ENCODE measurements at regions not wholly inside any gene's neighbourhood (a gene's known extent, or its start where the extent isn't known, plus 50 kb on each side); places are given as distances from the start of the nearest gene placed in this dataset.

DNA sequence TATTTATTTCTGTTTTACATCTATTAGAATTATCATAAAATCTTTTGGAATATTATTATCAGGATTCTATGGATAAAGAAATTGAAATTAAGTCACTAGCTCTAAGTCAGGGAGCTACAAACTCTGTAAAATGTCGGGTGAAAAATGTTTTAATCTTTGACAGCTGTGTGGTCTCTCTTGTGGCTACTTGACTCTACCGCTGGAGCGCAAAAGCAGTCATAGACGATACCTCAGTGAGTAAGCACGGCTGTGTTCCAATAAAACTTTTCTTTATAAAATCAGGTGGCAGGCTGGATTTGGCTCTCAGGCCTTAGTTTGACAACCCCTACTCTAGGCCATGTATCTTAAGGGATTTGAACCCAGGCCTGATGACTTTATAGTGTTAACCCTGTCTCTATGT, 88.5 kb upstream of the PFN2 start:
- no peak for ATAC-seq (ENCODE audit: poor library complexity)
- Mint-ChIP-seq H3K27me3 (peaks cover 23% of the 10 kb centered on the region), H3K27ac (no peak overlapping the region), H3K4me3 (no peak overlapping the region), H3K9me3 (no peaks in the 10 kb centered on the region), H3K4me1 (ENCODE audit: low read depth) (no peaks in the 10 kb centered on the region), H3K36me3 (ENCODE audit: low read depth) (no peaks in the 10 kb centered on the region)
- TF ChIP-seq, protein P1, sequence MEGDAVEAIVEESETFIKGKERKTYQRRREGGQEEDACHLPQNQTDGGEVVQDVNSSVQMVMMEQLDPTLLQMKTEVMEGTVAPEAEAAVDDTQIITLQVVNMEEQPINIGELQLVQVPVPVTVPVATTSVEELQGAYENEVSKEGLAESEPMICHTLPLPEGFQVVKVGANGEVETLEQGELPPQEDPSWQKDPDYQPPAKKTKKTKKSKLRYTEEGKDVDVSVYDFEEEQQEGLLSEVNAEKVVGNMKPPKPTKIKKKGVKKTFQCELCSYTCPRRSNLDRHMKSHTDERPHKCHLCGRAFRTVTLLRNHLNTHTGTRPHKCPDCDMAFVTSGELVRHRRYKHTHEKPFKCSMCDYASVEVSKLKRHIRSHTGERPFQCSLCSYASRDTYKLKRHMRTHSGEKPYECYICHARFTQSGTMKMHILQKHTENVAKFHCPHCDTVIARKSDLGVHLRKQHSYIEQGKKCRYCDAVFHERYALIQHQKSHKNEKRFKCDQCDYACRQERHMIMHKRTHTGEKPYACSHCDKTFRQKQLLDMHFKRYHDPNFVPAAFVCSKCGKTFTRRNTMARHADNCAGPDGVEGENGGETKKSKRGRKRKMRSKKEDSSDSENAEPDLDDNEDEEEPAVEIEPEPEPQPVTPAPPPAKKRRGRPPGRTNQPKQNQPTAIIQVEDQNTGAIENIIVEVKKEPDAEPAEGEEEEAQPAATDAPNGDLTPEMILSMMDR (IDR thresholded peaks at IDR 0.05) = no peak
- DNase-seq = no peak
- ChIA-PET POLR2A (no interaction called here), CTCF (interaction anchor here (1.4 kb wide), 1 partner anchor 13 kb away, joined by 3 read pairs; no protein-coding TSS in a partner anchor)
- no peaks in the 10 kb centered on the region for H3K9me3 ChIP-seq (ENCODE audit: control insufficient read depth in 1 of 2, insufficient read depth in 1 of 2, low read length in 2 of 2)
- H3K27me3 ChIP-seq (ENCODE audit: control insufficient read depth in 1 of 2, insufficient read depth in 2 of 2, low read length in 2 of 2) = no peaks in the 10 kb centered on the region
- no peaks in the 10 kb centered on the region for H3K36me3 ChIP-seq (ENCODE audit: insufficient read depth, low read length)
- H3K4me3 ChIP-seq (ENCODE audit: low read length) = no peak overlapping the region
- no peak overlapping the region for H3K27ac ChIP-seq (ENCODE audit: low read depth in 1 of 2, low read length in 2 of 2)
- intact Hi-C loops (cut with DNase I, micrococcal nuclease) = no loop called here
- H3K4me1 ChIP-seq (ENCODE audit: insufficient read depth, low read length) = no peaks in the 10 kb centered on the region

DNA sequence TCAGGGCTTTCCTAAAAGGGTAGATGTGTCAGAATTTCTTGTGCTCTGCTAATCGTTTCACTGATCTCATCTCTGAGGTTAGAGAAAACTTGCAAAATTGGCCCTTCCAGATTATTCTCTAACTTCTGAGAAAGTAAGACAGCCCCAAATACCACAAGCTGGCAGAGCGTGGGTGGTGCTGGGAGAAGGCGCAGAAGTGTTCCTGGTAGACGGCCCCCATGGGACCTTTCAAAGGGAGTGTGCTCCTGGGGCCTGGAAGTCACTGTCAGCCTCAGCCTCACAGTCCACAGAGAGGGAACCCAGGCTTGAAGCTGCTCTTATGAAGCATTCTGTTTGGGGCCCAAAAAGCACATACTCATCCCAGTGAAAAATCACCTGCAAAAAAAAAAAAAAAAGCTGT, 86.5 kb upstream of the PFN2 start:
- Mint-ChIP-seq H3K27ac (no peak overlapping the region), H3K9me3 (no peaks in the 10 kb centered on the region), H3K4me3 (no peak overlapping the region), H3K36me3 (ENCODE audit: low read depth) (no peaks in the 10 kb centered on the region), H3K4me1 (ENCODE audit: low read depth) (no peaks in the 10 kb centered on the region), H3K27me3 (peaks cover 27% of the 10 kb centered on the region)
- POLR2A ChIA-PET = no interaction called here
- Histone ChIP-seq H3K27ac (ENCODE audit: low read depth in 1 of 2, low read length in 2 of 2) (no peak overlapping the region), H3K4me3 (ENCODE audit: low read length) (no peak overlapping the region), H3K4me1 (ENCODE audit: insufficient read depth, low read length) (no peaks in the 10 kb centered on the region), H3K27me3 (ENCODE audit: control insufficient read depth in 1 of 2, insufficient read depth in 2 of 2, low read length in 2 of 2) (no peaks in the 10 kb centered on the region), H3K9me3 (ENCODE audit: control insufficient read depth in 1 of 2, insufficient read depth in 1 of 2, low read length in 2 of 2) (no peaks in the 10 kb centered on the region), H3K36me3 (ENCODE audit: insufficient read depth, low read length) (no peaks in the 10 kb centered on the region)
- intact Hi-C loops (cut with DNase I, micrococcal nuclease) = no loop called here
- TF ChIP-seq, protein P1 (IDR thresholded peaks at IDR 0.05) = no peak
- CTCF ChIA-PET = no interaction called here
- ATAC-seq (ENCODE audit: poor library complexity) (no peak), DNase-seq (no peak)

DNA sequence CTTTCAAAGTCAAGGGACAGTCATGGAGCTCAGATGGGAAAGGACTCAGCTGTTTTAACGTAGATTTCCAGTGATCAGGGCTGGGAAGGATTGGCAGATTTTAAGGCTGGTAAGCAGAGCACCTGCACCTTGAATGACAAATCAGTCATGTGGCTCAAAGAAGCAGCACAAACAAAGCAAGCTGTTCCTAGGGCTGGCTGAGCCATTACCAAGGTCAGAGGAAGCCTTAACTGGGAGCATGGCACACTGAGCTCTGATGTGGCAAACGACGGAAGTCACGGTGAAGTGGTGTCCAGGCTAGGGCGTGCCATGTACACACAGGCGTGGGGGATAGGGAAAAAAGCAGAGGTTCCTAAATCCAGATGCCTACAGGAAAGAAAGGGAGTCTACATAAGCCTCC, 84.6 kb upstream of the PFN2 start:
- TF ChIP-seq, protein P1 (IDR thresholded peaks at IDR 0.05) = no peak
- H3K27ac Mint-ChIP-seq = no peak overlapping the region
- H3K36me3 Mint-ChIP-seq (ENCODE audit: low read depth) = no peaks in the 10 kb centered on the region
- Histone ChIP-seq H3K9me3 (ENCODE audit: control insufficient read depth in 1 of 2, insufficient read depth in 1 of 2, low read length in 2 of 2) (peaks cover 0 to 3% of the 10 kb centered on the region in 2 experiments), H3K27ac (ENCODE audit: low read depth in 1 of 2, low read length in 2 of 2) (no peak overlapping the region), H3K36me3 (ENCODE audit: insufficient read depth, low read length) (no peaks in the 10 kb centered on the region), H3K4me1 (ENCODE audit: insufficient read depth, low read length) (no peaks in the 10 kb centered on the region), H3K4me3 (ENCODE audit: low read length) (no peak overlapping the region), H3K27me3 (ENCODE audit: control insufficient read depth in 1 of 2, insufficient read depth in 2 of 2, low read length in 2 of 2) (no peaks in the 10 kb centered on the region)
- DNase-seq (no peak), ATAC-seq (ENCODE audit: poor library complexity) (no peak)
- H3K9me3 Mint-ChIP-seq = no peaks in the 10 kb centered on the region
- intact Hi-C loops (cut with DNase I, micrococcal nuclease) = no loop called here
- CTCF ChIA-PET = interaction anchor here (0.8 kb wide), 1 partner anchor 53 kb away, joined by 3 read pairs; no protein-coding TSS in a partner anchor
- no peak overlapping the region for H3K4me3 Mint-ChIP-seq
- POLR2A ChIA-PET = no interaction called here
- H3K27me3 Mint-ChIP-seq = peaks cover 41% of the 10 kb centered on the region
- H3K4me1 Mint-ChIP-seq (ENCODE audit: low read depth) = no peaks in the 10 kb centered on the region
